Pancreas (tissue), 10 donors: ENCODE measurements at regions not wholly inside any gene's neighbourhood (a gene's known extent, or its start where the extent isn't known, plus 50 kb on each side); places are given as distances from the start of the nearest gene placed in this dataset.

Experiments
- ATAC-seq, 4 donors: fragments of 200-7000 bp; cut with Tn5 transposase; one replicate each; pipeline versions ENCODE4 v1.8.0 to v1.9.1; 2020; ENCODE audit warnings: mild to moderate bottlenecking in 4 of 4, moderate library complexity in 4 of 4
- DNase-seq, 6 donors: peaks; one replicate each; pipeline ENCODE4 v3.0.0-alpha.2; 2020
- FAIRE-seq: peaks from 2 replicates; lab custom pipeline; 2012; peaks lifted over from hg19 to GRCh38; lab: Jason Lieb, UNC
- H3K27ac ChIP-seq, 4 donors: fragments of 200-600 bp; sonication (generic); 1 replicate in 3 of 4; 2 replicates in 1 of 4; pipeline versions ENCODE4 v1.5.0 to v1.8.0; 2020
- H3K27me3 ChIP-seq, 4 donors: fragments of 200-600 bp; one replicate each; pipeline ENCODE4 v1.8.0; 2021
- H3K36me3 ChIP-seq, 3 donors: fragments of 200-600 bp; sonication (generic) in 1 of 3; one replicate each; pipeline versions ENCODE4 v1.5.0 to v1.8.0; 2020 to 2021
- H3K4me1 ChIP-seq, 3 donors: fragments of 200-600 bp; one replicate each; pipeline ENCODE4 v1.8.0; 2021
- H3K4me3 ChIP-seq, 4 donors: fragments of 200-600 bp; sonication (generic) in 2 of 4; one replicate each; pipeline versions ENCODE4 v1.5.0 to v1.8.0; 2020 to 2021
- H3K9me3 ChIP-seq, 4 donors: fragments of 200-600 bp; one replicate each; pipeline ENCODE4 v1.8.0; 2021
- CTCF ChIP-seq, 4 donors: fragments of 200-600 bp; sonication (generic) in 3 of 4; IDR thresholded peaks; one replicate each; pipeline versions ENCODE4 v1.5.0 to v1.8.0; 2021; ENCODE audit warnings: antibody characterized with exemption in 4 of 4
- WGBS, 2 donors: extraction: QIAGEN DNeasy Blood & Tissue Kit; methylation state at CpG; one replicate each; pipeline ENCODE4 v1.1.7; 2013; 5-methylcytosine and 5-hydroxymethylcytosine counted together
- intact Hi-C, 3 donors: fragments of 100-400 bp; cut with DNase I; formaldehyde crosslinking; loops; one replicate each; pipeline versions ENCODE4 v1.11.1 to v1.14.2; 2022
- donor health status: healthy with polysubstance abuse.
- donor health status: DM: no; HTN: no; CAD: no; lungs with moderate emphysema.
- donor health status: DM: no; HTN: no; CAD: no.
- donor health status: control.
- donor health status: control.
- donor health status: Bipolar disorder and iron deficiency.
- donor health status: DM: yes; HTN: yes; CAD: no.
- donor health status: DM: no; HTN: no; CAD: no.
- donor health status: DM: no; HTN: no; CAD: no.
- donor health status: DM: yes; HTN: yes; CAD: no.

- no peak overlapping the region for H3K4me3 ChIP-seq
- WGBS, 2 donors, result 67 to 71% methylated on average over 5 of the region's 5 CpGs
- ATAC-seq (peak in 2 of 4 donors; percentile 68 to 77), FAIRE-seq (no peak), DNase-seq (peak in 1 of 6 donors; percentile 35)
- no peaks in the 10 kb centered on the region for H3K27me3 ChIP-seq
- intact Hi-C loops, result no loop called here
- no peak for TF ChIP-seq CTCF (IDR thresholded peaks at IDR 0.05)
- no peak overlapping the region for H3K27ac ChIP-seq
- no peaks in the 10 kb centered on the region for H3K36me3 ChIP-seq
- no peaks in the 10 kb centered on the region for H3K4me1 ChIP-seq
- H3K9me3 ChIP-seq, result no peaks in the 10 kb centered on the region
Measured at GRCh38 chr15:39438260-39438659, 142.6 kb upstream of the THBS1 start.

GRCh38 chr15:39438799-39439592 lies 141.9 kb upstream of the THBS1 start:
- Histone ChIP-seq H3K9me3 (no peaks in the 10 kb centered on the region), H3K27me3 (no peaks in the 10 kb centered on the region), H3K36me3 (no peaks in the 10 kb centered on the region), H3K4me3 (no peak overlapping the region), H3K27ac (no peak overlapping the region), H3K4me1 (no peaks in the 10 kb centered on the region)
- TF ChIP-seq CTCF (IDR thresholded peaks at IDR 0.05), result no peak
- intact Hi-C loops, result no loop called here
- peak in 3 of 4 donors; percentile 38 to 67 (median 39) for ATAC-seq
- DNase-seq, result no peak
- FAIRE-seq, result no peak
- WGBS, 2 donors, result 86 to 91% methylated on average over 9 of the region's 9 CpGs

- DNase-seq (no peak), FAIRE-seq (no peak), ATAC-seq (no peak)
- H3K27me3 ChIP-seq, result no peaks in the 10 kb centered on the region
- H3K36me3 ChIP-seq, result no peaks in the 10 kb centered on the region
- no peak overlapping the region for H3K27ac ChIP-seq
- no peaks in the 10 kb centered on the region for H3K9me3 ChIP-seq
- intact Hi-C loops, result no loop called here
- WGBS, 2 donors, result 82 to 91% methylated on average over 2 of the region's 2 CpGs
- no peak overlapping the region for H3K4me3 ChIP-seq
- H3K4me1 ChIP-seq, result no peaks in the 10 kb centered on the region
- TF ChIP-seq CTCF (IDR thresholded peaks at IDR 0.05), result no peak
Measured at GRCh38 chr15:39442898-39443297, 138.0 kb upstream of the THBS1 start.

GRCh38 chr15:39443659-39444219 lies 137.1 kb upstream of the THBS1 start:
- H3K36me3 ChIP-seq, result no peaks in the 10 kb centered on the region
- intact Hi-C loops, result no loop called here
- ATAC-seq (no peak), FAIRE-seq (no peak), DNase-seq (no peak)
- H3K27me3 ChIP-seq, result no peaks in the 10 kb centered on the region
- TF ChIP-seq CTCF (IDR thresholded peaks at IDR 0.05), result no peak
- no peaks in the 10 kb centered on the region for H3K4me1 ChIP-seq
- 95 to 96% methylated on average over 4 of the region's 4 CpGs for WGBS, 2 donors
- H3K9me3 ChIP-seq, result no peaks in the 10 kb centered on the region
- no peak overlapping the region for H3K27ac ChIP-seq
- H3K4me3 ChIP-seq, result no peak overlapping the region
